ENCODE measurements at regions not wholly inside any gene's neighbourhood (a gene's known extent, or its start where the extent isn't known, plus 50 kb on each side); places are given as distances from the start of the nearest gene placed in this dataset.

DNA sequence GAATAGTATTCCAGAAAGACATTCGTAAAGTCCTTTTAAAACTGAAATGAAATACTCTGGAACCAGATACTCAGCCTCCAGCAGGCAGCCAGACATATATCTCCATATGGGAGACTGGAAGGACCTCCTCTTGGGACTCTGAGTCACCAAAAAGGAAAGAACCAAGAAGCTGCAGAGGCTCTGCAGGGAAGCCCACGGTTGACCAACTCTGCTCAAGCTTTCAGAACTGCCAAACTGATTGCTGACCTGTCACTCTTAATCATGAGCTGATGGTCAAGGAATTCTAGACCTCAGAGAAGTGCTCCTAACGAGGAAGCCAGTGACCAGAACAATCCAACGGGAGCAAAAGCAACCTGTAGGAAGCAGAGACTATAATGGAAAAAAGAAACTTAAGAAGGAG lies 434.7 kb downstream of the EIPR1 start:
- H2AFZ ChIP-seq (ENCODE audit: insufficient read depth, low read depth, low read length, poor library complexity, severe bottlenecking): no peak overlapping the region
- Mint-ChIP-seq H3K4me3 (no peak overlapping the region), H3K9me3 (ENCODE audit: insufficient read depth) (peaks cover 5% of the 10 kb centered on the region), H3K27ac (no peak overlapping the region), H3K27me3 (no peaks in the 10 kb centered on the region), H3K4me1 (no peaks in the 10 kb centered on the region)
- intact Hi-C loops (cut with micrococcal nuclease): no loop called here
- H3K27me3 ChIP-seq (replicated peaks in 1 of 4; ENCODE audit: control extremely low read depth in 1 of 4, control insufficient read depth in 3 of 4, insufficient read depth in 4 of 4, low read length in 3 of 4): no peaks in the 10 kb centered on the region
- H4K20me1 ChIP-seq (ENCODE audit: control insufficient read depth, insufficient read depth, low read length, poor library complexity, severe bottlenecking): no peaks in the 10 kb centered on the region
- no peaks in the 10 kb centered on the region for H3K79me2 ChIP-seq (ENCODE audit: control insufficient read depth, insufficient read depth, low read length)
- H3K4me3 ChIP-seq (ENCODE audit: control extremely low read depth in 1 of 5, extremely low read depth in 1 of 5, insufficient read depth in 1 of 5, low read depth in 2 of 5, low read length in 4 of 5): no peak overlapping the region
- peaks cover 0 to 25% (median 0%) of the 10 kb centered on the region in 3 donors for H3K9me3 ChIP-seq (ENCODE audit: control extremely low read depth in 1 of 3, control insufficient read depth in 2 of 3, insufficient read depth in 1 of 3, low read length in 2 of 3)
- no peak overlapping the region for H3K4me2 ChIP-seq (replicated peaks; ENCODE audit: low read depth, low read length, poor library complexity, severe bottlenecking)
- no peak overlapping the region for H3K27ac ChIP-seq (ENCODE audit: low read length in 2 of 2)
- no peaks in the 10 kb centered on the region for H3K36me3 ChIP-seq (replicated peaks in 1 of 2; ENCODE audit: control extremely low read depth in 1 of 2, control insufficient read depth in 1 of 2, extremely low read depth in 1 of 2, insufficient read depth in 2 of 2, low read length in 1 of 2)
- 86% methylated on average over 1 of the region's 4 CpGs for WGBS (ENCODE audit: insufficient coverage)
- no peaks in the 10 kb centered on the region for H3K4me1 ChIP-seq (ENCODE audit: control insufficient read depth in 2 of 2, insufficient read depth in 2 of 2, low read length in 2 of 2)
- ChIA-PET CTCF (no interaction called here), POLR2A (no interaction called here)
- DNase-seq: no peak
- no peak overlapping the region for H3K9ac ChIP-seq (ENCODE audit: low read length)
- TF ChIP-seq EZH2 (IDR thresholded peaks at IDR 0.05; ENCODE audit: borderline replicate concordance, insufficient read depth, low read depth, low read length, poor library complexity, severe bottlenecking) (no peak), CTCF (IDR thresholded peaks at IDR 0.05) (no peak)
- ATAC-seq (ENCODE audit: low read depth): no peak

DNA sequence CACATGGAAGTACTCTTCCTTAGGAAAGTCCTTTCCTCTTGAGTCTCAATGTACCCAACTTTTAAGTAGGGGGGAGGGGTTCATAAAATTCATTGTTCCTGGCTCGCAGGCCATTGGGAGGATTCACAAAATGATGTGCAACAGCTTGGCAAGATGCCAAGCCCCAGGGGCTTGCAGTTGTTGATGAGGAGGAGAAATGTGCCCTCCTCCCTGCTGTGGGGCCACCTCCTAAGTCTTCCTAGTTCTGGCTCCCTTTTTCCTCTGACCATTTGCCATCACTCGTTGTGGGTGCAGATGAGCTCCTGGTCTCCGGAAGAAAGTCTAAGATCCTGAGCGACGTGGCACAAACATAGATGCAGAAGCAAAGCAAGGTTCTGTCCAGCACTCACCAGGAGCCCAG lies 435.4 kb downstream of the EIPR1 start:
- POLR2A ChIA-PET: no interaction called here
- DNase-seq (no peak), ATAC-seq (ENCODE audit: low read depth) (no peak)
- Histone ChIP-seq H3K9ac (ENCODE audit: low read length) (no peak overlapping the region), H3K79me2 (ENCODE audit: control insufficient read depth, insufficient read depth, low read length) (no peaks in the 10 kb centered on the region), H3K4me2 (replicated peaks; ENCODE audit: low read depth, low read length, poor library complexity, severe bottlenecking) (no peak overlapping the region), H3K9me3 (ENCODE audit: control extremely low read depth in 1 of 3, control insufficient read depth in 2 of 3, insufficient read depth in 1 of 3, low read length in 2 of 3) (peaks cover 0 to 32% (median 0%) of the 10 kb centered on the region in 3 donors), H3K4me1 (ENCODE audit: control insufficient read depth in 2 of 2, insufficient read depth in 2 of 2, low read length in 2 of 2) (no peaks in the 10 kb centered on the region), H3K4me3 (ENCODE audit: control extremely low read depth in 1 of 5, extremely low read depth in 1 of 5, insufficient read depth in 1 of 5, low read depth in 2 of 5, low read length in 4 of 5) (no peak overlapping the region), H3K27me3 (replicated peaks in 1 of 4; ENCODE audit: control extremely low read depth in 1 of 4, control insufficient read depth in 3 of 4, insufficient read depth in 4 of 4, low read length in 3 of 4) (no peaks in the 10 kb centered on the region), H3K27ac (ENCODE audit: low read length in 2 of 2) (no peak overlapping the region), H4K20me1 (ENCODE audit: control insufficient read depth, insufficient read depth, low read length, poor library complexity, severe bottlenecking) (no peaks in the 10 kb centered on the region), H2AFZ (ENCODE audit: insufficient read depth, low read depth, low read length, poor library complexity, severe bottlenecking) (no peak overlapping the region), H3K36me3 (replicated peaks in 1 of 2; ENCODE audit: control extremely low read depth in 1 of 2, control insufficient read depth in 1 of 2, extremely low read depth in 1 of 2, insufficient read depth in 2 of 2, low read length in 1 of 2) (no peaks in the 10 kb centered on the region)
- Mint-ChIP-seq H3K27ac (no peak overlapping the region), H3K27me3 (no peaks in the 10 kb centered on the region), H3K9me3 (ENCODE audit: insufficient read depth) (peaks cover 5% of the 10 kb centered on the region), H3K4me1 (no peaks in the 10 kb centered on the region), H3K4me3 (no peak overlapping the region)
- WGBS (ENCODE audit: insufficient coverage): 69% methylated on average over 4 of the region's 5 CpGs
- intact Hi-C loops (cut with micrococcal nuclease): no loop called here
- TF ChIP-seq CTCF (IDR thresholded peaks at IDR 0.05): no peak
- TF ChIP-seq EZH2 (IDR thresholded peaks at IDR 0.05; ENCODE audit: borderline replicate concordance, insufficient read depth, low read depth, low read length, poor library complexity, severe bottlenecking): no peak
- CTCF ChIA-PET: no interaction called here
